BLaER1 treated with 17β-estradiol and CSF1 and Interleukin-3, amounts not matched to agents 10 nM and 100 nM (cell line): ENCODE measurements at regions not wholly inside any gene's neighbourhood (a gene's known extent, or its start where the extent isn't known, plus 50 kb on each side); places are given as distances from the start of the nearest gene placed in this dataset.
A peak's percentile ranks its signal among the peaks of the same experiment; 100 is the strongest.

Source experiments
- H3K27ac ChIP-seq, 11 experiments: shearing (Covaris generic); formaldehyde crosslinking; 2 replicates each; pipeline ENCODE4 v1.8.1; 2022
- H3K27me3 ChIP-seq, 11 experiments: shearing (Covaris generic); formaldehyde crosslinking; 2 replicates each; pipeline ENCODE4 v1.8.1; 2022
- H3K36me3 ChIP-seq, 11 experiments: shearing (Covaris generic); formaldehyde crosslinking; 2 replicates each; pipeline ENCODE4 v1.8.1; 2022
- H3K4me1 ChIP-seq, 10 experiments: shearing (Covaris generic); formaldehyde crosslinking; 2 replicates each; pipeline ENCODE4 v1.8.1; 2022
- H3K4me2 ChIP-seq, 11 experiments: shearing (Covaris generic); formaldehyde crosslinking; 2 replicates each; pipeline ENCODE4 v1.8.1; 2022
- H3K4me3 ChIP-seq, 10 experiments: shearing (Covaris generic); formaldehyde crosslinking; 2 replicates each; pipeline ENCODE4 v1.8.1; 2022
- H3K9ac ChIP-seq, 11 experiments: shearing (Covaris generic); formaldehyde crosslinking; 2 replicates each; pipeline ENCODE4 v1.8.1; 2022
- H3K9me3 ChIP-seq, 11 experiments: shearing (Covaris generic); formaldehyde crosslinking; replicated peaks in 1 of 11; 2 replicates each; pipeline ENCODE4 v1.8.1; 2022
- H4K20me1 ChIP-seq, 11 experiments: shearing (Covaris generic); formaldehyde crosslinking; 2 replicates each; pipeline ENCODE4 v1.8.1; 2022
- Cebpa-rat ChIP-seq, 11 experiments: shearing (Covaris generic); IDR thresholded peaks; 2 replicates each; pipeline ENCODE4 v1.8.1; 2022

GRCh38 chr17:33481652-33482051, 188.6 kb upstream of the ASIC2 start:
- H3K4me1 ChIP-seq: no peaks in the 10 kb centered on the region
- TF ChIP-seq Cebpa-rat (IDR thresholded peaks at IDR 0.05): no peak
- no peak overlapping the region for H3K27ac ChIP-seq
- H4K20me1 ChIP-seq: no peaks in the 10 kb centered on the region
- H3K27me3 ChIP-seq: no peaks in the 10 kb centered on the region
- H3K9me3 ChIP-seq: peaks cover 0 to 4% (median 0%) of the 10 kb centered on the region in 11 experiments; a peak in 1 of 22 replicates
- H3K36me3 ChIP-seq: no peaks in the 10 kb centered on the region
- H3K4me3 ChIP-seq: no peak overlapping the region
- H3K9ac ChIP-seq: no peak overlapping the region
- H3K4me2 ChIP-seq: no peak overlapping the region

GRCh38 chr17:33482636-33483035, 189.5 kb upstream of the ASIC2 start:
- H3K27ac ChIP-seq: no peak overlapping the region
- TF ChIP-seq Cebpa-rat (IDR thresholded peaks at IDR 0.05): no peak

GRCh38 chr17:33484559-33484958, 191.5 kb upstream of the ASIC2 start:
- no peak overlapping the region for H3K4me2 ChIP-seq
- H3K36me3 ChIP-seq: no peaks in the 10 kb centered on the region
- H4K20me1 ChIP-seq: no peaks in the 10 kb centered on the region
- H3K27ac ChIP-seq: no peak overlapping the region
- H3K4me1 ChIP-seq: no peaks in the 10 kb centered on the region
- no peak overlapping the region for H3K4me3 ChIP-seq
- no peak for TF ChIP-seq Cebpa-rat (IDR thresholded peaks at IDR 0.05)
- H3K9ac ChIP-seq: no peak overlapping the region
- no peaks in the 10 kb centered on the region for H3K27me3 ChIP-seq
- H3K9me3 ChIP-seq: peaks cover 0 to 4% (median 0%) of the 10 kb centered on the region in 11 experiments; a peak in 1 of 22 replicates

More at GRCh38 chr17:33482636-33483035, 189.5 kb upstream of the ASIC2 start:
- Histone ChIP-seq H3K9me3 (peaks cover 0 to 4% (median 0%) of the 10 kb centered on the region in 11 experiments; a peak in 1 of 22 replicates), H3K9ac (no peak overlapping the region), H3K27me3 (no peaks in the 10 kb centered on the region), H3K36me3 (no peaks in the 10 kb centered on the region), H3K4me1 (no peaks in the 10 kb centered on the region), H4K20me1 (no peaks in the 10 kb centered on the region), H3K4me2 (no peak overlapping the region), H3K4me3 (no peak overlapping the region)

- Histone ChIP-seq H3K27me3 (no peaks in the 10 kb centered on the region), H3K9ac (no peak overlapping the region), H3K9me3 (peaks cover 0 to 4% (median 0%) of the 10 kb centered on the region in 11 experiments; a peak in 1 of 22 replicates), H3K4me1 (no peaks in the 10 kb centered on the region), H3K4me3 (no peak overlapping the region), H3K27ac (no peak overlapping the region), H3K36me3 (no peaks in the 10 kb centered on the region), H3K4me2 (no peak overlapping the region), H4K20me1 (no peaks in the 10 kb centered on the region)
- TF ChIP-seq Cebpa-rat (IDR thresholded peaks at IDR 0.05): no peak
Measured at GRCh38 chr17:33486135-33486885, 193.2 kb upstream of the ASIC2 start.

GRCh38 chr17:33487187-33487879, 194.2 kb upstream of the ASIC2 start:
- H3K27ac ChIP-seq: no peak overlapping the region
- no peaks in the 10 kb centered on the region for H3K27me3 ChIP-seq
- H4K20me1 ChIP-seq: no peaks in the 10 kb centered on the region
- H3K4me2 ChIP-seq: no peak overlapping the region
- no peak for TF ChIP-seq Cebpa-rat (IDR thresholded peaks at IDR 0.05)
- H3K4me3 ChIP-seq: no peak overlapping the region
- H3K9ac ChIP-seq: no peak overlapping the region
- no peaks in the 10 kb centered on the region for H3K36me3 ChIP-seq
- H3K9me3 ChIP-seq: peaks cover 0 to 4% (median 0%) of the 10 kb centered on the region in 11 experiments; a peak in 1 of 22 replicates
- H3K4me1 ChIP-seq: no peaks in the 10 kb centered on the region

GRCh38 chr17:33491871-33492481, 198.9 kb upstream of the ASIC2 start:
- no peak for TF ChIP-seq Cebpa-rat (IDR thresholded peaks at IDR 0.05)
- H3K9me3 ChIP-seq: no peaks in the 10 kb centered on the region
- no peaks in the 10 kb centered on the region for H4K20me1 ChIP-seq
- H3K4me3 ChIP-seq: no peak overlapping the region
- H3K27ac ChIP-seq: no peak overlapping the region
- H3K36me3 ChIP-seq: no peaks in the 10 kb centered on the region
- H3K4me2 ChIP-seq: no peak overlapping the region
- no peak overlapping the region for H3K9ac ChIP-seq
- H3K27me3 ChIP-seq: no peaks in the 10 kb centered on the region
- H3K4me1 ChIP-seq: peaks cover 0 to 9% (median 0%) of the 10 kb centered on the region in 10 experiments; a peak in 2 of 20 replicates

GRCh38 chr17:33492731-33493265, 199.7 kb upstream of the ASIC2 start:
- TF ChIP-seq Cebpa-rat (IDR thresholded peaks at IDR 0.05): no peak

GRCh38 chr17:33493566-33493965, 200.5 kb upstream of the ASIC2 start:
- no peaks in the 10 kb centered on the region for H3K27me3 ChIP-seq
- no peak for TF ChIP-seq Cebpa-rat (IDR thresholded peaks at IDR 0.05)
- 0 out of 22 replicates have a peak, but pooled peaks cover 0 to 4% (median 0%) of the 10 kb centered on the region in 11 experiments for H4K20me1 ChIP-seq

More at GRCh38 chr17:33492731-33493265, 199.7 kb upstream of the ASIC2 start:
- Histone ChIP-seq H3K27me3 (no peaks in the 10 kb centered on the region), H3K9me3 (no peaks in the 10 kb centered on the region), H3K4me1 (peaks cover 0 to 9% (median 0%) of the 10 kb centered on the region in 10 experiments; a peak in 2 of 20 replicates), H3K36me3 (no peaks in the 10 kb centered on the region), H3K27ac (no peak overlapping the region), H3K4me2 (peak overlapping the region in 5 of 11 experiments; percentile 0 to 23 (median 11); a peak in 3 of 22 replicates), H4K20me1 (no peaks in the 10 kb centered on the region), H3K4me3 (no peak overlapping the region), H3K9ac (no peak overlapping the region)

GRCh38 chr17:33494151-33494550, 201.1 kb upstream of the ASIC2 start:
- Histone ChIP-seq H3K9ac (no peak overlapping the region), H3K36me3 (no peaks in the 10 kb centered on the region), H3K9me3 (no peaks in the 10 kb centered on the region), H3K4me3 (no peak overlapping the region), H3K4me2 (no peak overlapping the region), H3K4me1 (peaks cover 0 to 9% (median 0%) of the 10 kb centered on the region in 10 experiments; a peak in 2 of 20 replicates), H3K27ac (no peak overlapping the region), H4K20me1 (0 out of 22 replicates have a peak, but pooled peaks cover 0 to 6% (median 0%) of the 10 kb centered on the region in 11 experiments), H3K27me3 (no peaks in the 10 kb centered on the region)
- TF ChIP-seq Cebpa-rat (IDR thresholded peaks at IDR 0.05): no peak

More at GRCh38 chr17:33493566-33493965, 200.5 kb upstream of the ASIC2 start:
- Histone ChIP-seq H3K4me2 (peak overlapping the region in 1 of 11 experiments; percentile 15; a peak in 1 of 22 replicates), H3K4me3 (no peak overlapping the region), H3K9me3 (no peaks in the 10 kb centered on the region), H3K27ac (no peak overlapping the region), H3K36me3 (no peaks in the 10 kb centered on the region), H3K9ac (no peak overlapping the region), H3K4me1 (peaks cover 0 to 9% (median 0%) of the 10 kb centered on the region in 10 experiments; a peak in 2 of 20 replicates)
